Stimulated activated CD4-positive, alpha-beta T cell treated with anti-CD3 and anti-CD28 coated beads, Interleukin-12 subunit alpha, Interleukin-12 subunit beta, amount 100 ng/mL, for 24 hours (primary cell): ENCODE measurements at regions not wholly inside any gene's neighbourhood (a gene's known extent, or its start where the extent isn't known, plus 50 kb on each side); places are given as distances from the start of the nearest gene placed in this dataset.

Source experiments
- DNase-seq, 2 experiments: peaks; one replicate each; pipeline ENCODE4 v3.0.0-alpha.2; 2020; ENCODE audit warnings: low read depth in 2 of 2

DNA sequence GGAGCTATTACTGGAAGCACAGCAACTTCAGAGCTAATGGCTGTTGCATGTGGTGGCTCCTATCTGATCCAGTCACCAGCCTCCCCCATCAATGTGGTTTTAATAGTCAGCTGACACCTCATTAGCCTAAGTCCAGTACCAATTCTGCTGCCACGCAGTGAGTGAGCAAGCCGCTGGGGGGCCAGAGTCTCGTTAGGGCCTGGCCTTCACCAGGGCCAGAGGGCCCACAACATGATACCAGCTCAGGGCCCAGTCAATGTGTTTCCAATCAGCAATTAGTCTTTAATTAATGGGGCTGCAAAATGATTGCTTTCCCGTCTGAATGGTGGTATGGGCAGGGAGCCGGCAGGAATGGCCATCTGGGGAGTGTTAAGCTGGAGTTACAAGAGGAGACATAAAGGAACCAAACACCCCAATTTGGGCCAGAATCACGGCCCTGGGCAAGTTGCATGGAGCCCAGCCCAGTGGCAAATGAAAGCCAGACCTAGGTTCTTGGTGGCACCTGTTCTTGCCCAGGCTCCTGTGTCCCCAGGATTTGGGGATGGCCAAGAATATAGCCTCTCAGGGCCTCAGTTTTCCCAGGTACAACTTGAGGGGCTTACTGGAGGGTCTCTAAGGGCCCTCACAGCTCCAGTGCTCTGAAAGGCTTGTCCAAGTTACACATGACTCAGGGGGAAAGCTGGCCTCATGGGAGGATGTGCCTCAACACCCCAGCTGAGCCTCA is 119.2 kb downstream of the EFNB1 start:
- no peak for DNase-seq

DNA sequence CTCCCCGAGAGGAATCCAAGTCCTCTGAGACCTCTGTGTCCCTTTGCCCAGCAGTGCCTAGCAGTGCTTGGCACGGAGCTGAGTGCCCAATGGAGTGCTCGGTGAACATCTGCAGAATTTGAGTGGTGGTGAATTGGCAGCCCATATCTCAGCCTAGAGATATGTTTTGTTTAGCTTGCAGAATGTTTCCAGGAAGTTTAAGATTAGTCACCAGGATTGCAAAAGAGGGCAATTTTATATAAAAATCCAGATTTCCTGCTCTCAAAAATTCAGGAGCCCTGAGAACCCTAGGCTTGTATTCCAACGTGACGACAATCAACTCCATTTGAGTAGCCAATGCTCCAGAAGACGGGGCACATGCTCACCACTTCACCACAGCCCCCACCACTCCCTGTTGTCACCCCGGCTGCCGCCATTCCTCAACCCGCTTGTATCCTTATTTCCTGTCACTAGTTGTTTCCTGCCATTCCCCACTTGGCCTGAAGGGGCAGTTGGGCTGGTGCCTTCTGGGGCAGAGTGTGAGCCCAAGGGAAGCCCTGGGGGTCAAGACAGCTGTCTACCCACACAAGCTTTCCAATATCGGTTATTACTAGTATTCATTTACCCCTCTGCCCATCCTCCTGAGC is 116.9 kb downstream of the EFNB1 start:
- no peak for DNase-seq

DNA sequence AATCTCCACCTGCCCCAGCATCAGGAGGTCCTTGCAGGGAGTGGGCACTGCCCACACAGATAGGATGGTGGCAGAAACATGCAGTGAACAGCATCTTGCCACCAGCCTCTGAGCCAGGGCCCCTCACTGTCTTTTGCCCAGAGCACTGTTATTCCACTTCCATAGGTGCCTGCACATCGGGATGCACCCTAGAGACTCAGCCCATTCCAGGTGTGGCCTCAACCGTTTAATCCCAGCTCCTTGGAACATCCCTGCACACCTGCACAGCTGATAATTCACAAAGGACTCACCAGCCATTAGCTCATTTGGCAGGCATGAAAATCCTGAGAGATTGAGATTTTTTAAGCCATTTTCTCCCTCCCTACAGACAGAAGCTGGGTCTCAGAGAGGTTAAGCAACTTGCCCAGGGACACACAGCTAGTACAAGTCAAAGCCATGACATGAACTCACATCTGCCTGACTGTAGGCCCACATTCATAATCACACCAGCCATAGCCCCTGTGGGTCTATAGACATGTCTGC is 116.3 kb downstream of the EFNB1 start:
- no peak for DNase-seq

DNA sequence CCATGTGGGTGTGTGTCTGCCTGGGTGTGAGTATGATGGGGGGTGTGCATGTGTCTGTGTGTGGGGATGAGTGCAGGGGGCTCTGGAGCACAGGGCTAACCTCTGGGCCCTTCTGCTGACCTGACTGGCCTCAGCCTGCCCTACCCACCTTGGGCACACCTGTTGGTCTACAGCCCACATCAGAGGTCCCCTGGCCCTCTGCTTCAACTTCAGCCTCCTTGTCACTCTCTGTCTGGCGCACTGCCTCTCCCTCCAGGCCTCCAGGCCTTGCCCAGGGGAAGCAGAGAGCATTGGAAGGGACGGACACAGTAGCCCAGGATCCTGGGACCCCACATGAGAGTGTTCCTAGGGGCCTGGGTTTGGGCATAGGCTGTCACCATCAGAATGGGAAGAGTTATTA is 115.4 kb downstream of the EFNB1 start:
- DNase-seq, result no peak

DNA sequence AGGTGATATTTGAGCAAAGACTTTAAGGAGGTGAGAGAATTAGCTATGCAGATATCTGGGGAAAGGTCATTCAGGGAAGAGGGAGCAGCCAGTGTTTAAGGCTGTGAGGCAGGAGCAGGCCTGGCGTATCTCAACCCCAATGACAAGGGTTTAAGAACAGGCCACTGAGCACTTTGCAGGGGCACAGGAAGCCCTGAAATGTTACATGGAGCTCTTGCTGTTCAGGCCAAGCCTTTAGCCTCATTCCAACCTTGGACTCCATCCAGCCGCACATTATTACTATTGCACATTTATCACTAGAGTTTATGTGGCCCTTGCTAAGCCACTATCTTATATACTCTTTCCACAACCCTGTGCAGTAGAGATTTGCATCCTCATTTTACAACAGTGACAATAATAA is 114.0 kb downstream of the EFNB1 start:
- DNase-seq, result no peak

DNA sequence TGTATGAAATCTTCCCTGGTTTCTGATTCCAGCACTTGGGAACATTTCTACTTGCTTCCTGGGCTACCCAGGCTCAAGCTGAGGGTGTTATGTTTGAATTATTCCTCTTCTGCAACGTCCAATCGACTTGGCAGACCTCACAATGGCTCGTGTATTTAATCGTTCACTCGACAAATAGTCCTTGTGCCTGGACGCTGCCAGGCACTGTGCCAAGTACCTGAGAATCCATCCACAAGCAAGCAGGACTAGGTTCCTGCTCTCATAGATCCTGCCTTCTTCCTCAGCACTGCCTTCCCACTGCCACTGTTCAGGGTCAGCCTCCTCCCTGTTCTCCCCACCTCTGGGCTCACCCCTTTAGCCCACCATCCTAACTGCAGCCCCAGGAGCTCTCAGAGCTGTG is 113.3 kb downstream of the EFNB1 start:
- no peak for DNase-seq

DNA sequence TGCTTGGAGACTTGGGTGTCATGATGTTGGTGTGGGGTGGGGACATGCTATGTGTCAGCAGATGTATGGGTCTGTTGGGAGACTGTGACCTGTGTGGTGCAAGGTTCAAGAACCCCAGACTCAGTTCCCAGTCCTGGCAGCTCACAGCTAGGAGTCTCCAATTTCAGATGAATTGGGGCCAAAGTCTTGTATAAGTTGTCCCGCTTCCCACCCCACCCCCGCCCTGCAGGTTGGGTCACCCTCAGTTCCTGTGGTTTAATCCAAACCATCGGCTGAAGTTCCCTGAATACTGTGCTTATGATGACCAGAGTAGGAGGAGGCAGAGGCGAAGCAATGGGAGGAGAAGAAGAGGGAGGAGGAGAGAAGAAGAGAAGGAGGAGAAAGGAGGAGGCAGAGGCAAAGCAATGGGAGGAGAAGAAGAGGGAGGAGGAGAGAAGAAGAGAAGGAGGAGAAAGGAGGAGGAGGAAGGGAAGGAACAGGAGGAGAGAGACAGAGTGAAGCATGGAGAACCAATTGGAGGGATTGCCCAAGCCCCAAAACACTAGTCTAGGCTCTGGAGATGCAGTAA is 112.6 kb downstream of the EFNB1 start:
- DNase-seq, result no peak

DNA sequence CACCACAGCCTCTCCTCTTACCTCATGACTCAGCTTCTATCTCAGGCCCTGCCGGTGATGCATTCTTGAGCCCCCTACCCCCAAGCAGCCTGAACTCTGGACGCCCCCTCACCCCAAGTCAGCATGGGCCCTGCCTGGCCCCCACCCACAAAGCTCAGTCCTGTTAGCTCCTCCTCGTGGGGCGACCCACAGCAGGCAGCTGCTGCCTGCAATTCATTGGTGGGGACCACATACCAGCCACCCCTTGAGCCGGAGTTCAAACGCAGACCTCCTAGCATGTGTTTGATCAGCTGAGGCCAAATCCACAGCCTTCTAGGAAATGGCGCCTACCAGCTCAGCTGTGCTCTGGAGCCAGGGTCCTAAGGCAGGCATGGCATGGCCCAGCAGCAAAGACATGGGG is 111.8 kb downstream of the EFNB1 start:
- DNase-seq, result no peak

DNA sequence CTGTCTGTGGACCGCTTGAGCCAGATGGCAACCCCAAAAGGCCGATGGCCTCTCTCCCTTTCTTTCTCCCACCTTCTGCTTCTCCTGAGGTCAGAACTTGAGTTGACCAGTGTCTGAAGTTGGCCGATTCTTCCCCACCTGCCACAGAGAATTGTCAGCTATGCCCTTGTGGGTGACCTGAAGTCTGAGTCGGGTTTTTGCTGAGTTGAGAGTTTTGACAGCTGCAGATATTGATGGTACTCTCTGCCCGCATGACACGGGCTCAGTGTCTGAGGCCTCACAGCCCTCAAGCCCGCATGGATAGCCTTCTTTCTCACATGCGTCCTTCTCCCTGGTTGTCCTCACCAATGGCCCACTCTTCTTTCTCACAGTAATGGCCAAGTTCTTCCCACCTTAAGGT is 111.0 kb downstream of the EFNB1 start:
- DNase-seq, result no peak

DNA sequence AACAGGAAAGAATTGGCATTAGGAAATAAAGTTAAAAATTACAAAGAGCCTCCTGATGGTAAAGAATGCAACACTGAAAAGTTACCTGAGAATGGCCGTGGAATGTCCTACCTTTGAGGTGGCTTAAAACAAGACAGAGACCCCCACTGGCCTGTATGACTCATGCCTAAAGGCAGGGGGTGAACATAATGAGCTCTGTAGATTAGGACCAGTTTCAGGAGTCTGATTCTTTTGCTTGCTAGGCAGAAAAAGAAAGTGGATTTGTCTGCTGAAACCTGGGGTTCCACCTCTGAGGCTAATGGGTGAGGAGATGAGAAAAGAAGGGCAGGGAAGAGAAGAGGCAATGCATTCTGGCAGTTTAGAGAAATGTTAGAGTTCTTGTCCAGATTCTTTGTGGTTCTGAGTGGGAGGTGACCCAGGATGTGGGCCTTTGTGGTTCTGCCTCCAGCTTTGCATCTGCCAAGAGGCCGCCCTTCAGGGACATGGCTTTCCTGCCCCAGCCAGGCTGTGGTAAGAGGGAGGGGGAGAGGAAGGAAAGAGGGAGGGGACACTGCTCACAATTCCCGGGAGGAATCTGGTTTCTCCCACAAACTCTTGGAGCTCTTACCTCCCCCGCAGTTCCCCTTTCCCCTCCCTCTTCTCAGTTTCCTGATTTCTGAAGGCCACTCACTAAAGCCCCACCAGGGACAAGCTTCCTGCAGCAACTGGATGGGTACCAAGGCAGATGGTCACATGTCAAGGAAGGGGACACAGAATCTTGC is 109.6 kb downstream of the EFNB1 start:
- no peak for DNase-seq

DNA sequence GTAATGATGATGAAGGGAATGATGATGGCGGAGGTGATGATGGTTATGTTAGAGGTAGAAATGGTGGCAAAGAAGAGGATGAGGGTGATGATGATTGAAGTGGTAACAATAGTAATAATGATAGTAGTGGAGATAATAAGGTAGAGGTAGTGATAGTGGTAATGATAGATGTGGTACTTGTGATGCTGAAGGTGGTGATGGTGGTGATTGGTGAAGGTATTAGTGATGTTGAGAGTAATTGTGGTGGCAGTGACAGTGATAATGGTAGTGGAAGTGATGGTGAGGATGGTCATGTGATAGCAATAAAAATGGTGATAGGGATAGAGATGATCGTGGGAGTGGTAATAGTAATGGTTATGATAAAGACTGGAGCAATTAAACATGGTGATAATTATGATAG is 108.8 kb downstream of the EFNB1 start:
- no peak for DNase-seq

DNA sequence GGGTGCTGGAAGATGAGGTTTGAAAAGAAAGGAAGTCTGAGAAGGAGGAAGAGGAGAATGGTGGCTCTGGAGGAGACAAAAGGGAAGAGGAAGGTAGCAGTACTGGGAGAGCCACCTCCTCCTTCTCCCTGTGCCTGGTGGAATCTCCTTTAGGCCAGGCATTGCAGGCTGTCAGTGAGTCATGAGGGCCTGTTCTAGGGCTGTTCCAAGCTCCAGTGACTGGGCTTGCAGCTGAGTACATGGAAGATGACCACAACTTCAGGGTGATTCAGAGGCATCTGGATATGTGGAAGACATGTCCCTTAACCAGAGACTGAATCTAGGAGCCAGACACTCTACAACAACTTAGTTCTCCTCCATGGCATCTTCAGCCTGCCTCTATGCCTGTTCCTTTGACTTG is 107.8 kb downstream of the EFNB1 start:
- no peak for DNase-seq

DNA sequence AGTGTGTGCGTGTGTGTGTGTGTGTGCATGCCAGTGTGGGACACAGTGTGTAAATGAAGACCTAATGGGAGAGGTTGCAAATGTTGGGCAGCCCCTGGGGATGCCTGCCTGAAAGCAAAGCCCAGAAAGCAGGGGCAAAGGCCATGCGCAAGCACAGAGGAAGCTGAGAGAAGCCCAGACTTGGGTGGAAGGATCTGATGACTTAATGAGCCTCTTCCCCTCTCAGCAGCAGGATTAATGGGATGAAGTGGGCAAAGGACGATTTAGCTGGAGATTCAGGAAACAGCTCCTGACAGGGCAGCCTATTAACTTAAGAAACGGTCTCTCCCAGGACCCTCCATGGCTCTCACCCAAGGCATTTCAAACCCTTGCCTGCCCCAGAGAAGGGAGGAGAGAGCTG is 107.3 kb downstream of the EFNB1 start:
- DNase-seq, result no peak

DNA sequence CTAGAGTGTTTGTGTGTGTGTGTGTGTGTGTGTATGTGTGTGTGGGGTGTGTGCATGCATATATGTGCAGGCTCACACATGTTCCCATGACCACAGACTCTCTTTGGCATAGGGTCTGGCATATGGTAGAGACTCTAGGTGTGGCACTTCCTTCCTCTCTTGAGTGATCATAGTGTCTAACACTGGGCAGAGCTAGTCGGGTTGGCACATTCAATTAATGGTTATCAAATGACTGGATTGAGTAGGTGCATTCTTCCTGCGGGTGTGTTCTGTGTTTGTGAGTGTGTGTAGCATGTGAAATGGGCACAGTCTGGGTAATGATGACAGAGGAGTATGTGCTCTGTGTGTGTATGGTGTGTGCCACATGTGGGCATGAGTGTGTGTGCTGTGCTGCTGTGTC is 106.5 kb downstream of the EFNB1 start:
- DNase-seq, result no peak

DNA sequence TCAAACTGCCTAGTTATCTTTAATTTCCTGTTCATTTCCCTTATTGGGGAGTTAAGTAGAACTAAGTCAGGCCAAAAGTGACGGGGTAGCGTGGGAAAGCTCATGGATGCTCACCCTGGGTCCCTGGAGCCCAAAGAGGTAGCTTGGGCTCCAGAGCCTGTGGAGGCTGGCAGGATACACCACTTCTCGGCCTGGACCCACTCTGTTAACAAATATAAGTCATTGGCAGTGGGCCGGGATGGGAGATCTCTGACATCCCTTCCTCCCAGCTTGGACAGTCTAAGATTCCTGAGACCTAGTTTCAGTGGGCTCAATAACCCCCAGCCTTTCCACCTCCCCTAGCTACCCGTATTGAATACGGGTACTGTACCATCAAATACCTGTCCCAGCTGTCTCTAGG is 106.1 kb downstream of the EFNB1 start:
- no peak for DNase-seq

DNA sequence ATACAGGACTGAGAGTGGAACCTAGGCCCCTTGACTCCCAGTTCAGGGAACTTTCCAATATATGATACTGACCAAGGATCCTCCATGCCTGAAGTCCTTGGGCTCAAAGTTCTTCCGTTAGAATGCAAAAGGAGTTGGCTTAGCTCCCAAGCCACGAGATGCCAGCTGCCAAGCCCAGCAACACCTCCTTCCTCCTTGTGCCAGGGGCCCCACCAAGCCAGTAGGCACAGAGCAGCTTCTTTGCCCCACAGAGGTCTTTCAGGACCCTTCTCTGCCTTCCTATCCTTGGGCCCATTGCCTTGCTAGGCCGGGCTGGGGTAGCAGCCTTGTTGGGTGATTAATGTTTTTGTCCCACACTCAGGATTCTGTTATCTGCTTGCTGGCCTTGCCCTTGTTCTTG is 105.6 kb downstream of the EFNB1 start:
- DNase-seq, result no peak

DNA sequence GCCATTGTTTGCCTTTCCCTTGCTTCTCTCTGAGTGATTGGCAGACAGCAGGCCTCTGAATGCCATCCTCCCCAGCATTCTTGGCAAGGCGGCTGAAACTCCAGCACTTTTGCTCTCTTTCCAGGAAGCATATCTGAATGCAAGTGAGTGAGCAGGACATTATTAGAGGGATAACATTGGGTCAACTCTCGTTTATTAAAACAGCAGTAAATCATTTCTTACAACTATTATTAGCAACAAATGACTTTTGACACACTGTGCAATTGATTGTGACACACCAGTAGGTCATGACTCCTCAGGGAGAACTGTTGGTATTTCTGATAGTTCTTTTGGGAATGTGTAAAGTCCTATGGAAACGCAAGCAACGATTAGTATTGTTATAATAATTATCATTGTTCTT is 103.8 kb downstream of the EFNB1 start:
- DNase-seq, result no peak

DNA sequence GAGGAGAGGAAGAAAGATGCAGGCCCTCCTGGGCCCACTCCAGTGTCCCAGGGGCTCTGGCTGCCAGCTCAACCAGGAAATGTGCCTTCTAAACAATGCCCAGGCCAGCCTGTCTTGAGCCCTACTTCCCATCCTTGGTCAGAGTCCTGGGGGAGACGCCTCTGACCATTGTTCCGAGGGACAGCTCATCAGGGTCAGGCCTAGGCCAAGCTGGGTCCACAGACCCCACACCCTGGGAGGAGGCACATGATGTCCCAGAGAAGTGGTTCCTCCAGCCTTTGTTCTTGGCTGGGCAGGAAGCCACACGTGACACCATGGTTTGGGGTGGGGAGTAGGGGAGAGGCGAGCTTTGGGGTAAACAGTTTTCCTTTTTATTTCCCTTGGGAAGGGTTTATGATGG is 102.5 kb downstream of the EFNB1 start:
- DNase-seq, result no peak

DNA sequence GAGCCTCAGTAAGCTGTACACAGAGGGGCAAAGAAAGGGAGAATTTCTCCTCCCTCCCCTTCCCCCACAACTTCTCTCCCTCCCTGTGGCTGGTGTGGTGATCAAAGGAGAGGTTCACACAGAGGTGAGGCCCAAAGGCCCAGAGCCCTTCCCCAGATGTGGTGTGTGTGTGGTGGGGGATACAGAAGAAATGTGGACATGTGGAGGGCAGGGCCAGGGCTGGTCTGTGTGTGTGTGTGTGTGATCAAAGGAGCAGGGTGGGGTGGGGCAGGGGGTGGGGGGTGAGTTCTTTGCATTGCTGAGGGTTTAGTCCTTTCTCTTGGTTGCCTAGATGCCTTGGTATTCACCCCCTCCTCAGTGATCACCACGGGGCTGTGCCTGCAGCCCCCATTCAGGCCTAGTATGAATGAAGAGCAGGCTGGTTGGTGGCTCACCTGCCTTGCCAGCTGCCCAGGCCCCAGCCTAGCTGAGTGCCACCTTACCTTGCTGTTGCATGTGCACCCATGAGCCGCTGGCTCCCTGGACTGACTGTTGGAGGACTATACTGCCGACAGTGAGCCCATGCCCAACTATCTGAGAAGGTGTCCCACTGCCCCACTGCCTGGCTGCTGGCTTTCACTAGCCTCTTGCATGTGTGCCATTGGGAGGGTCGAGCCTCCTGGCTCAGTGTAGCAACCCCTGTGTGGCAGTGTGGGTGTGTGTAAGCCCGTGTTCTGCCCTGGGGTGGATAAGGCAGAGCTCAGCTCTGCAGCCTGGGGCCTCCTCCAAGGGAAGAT is 101.9 kb downstream of the EFNB1 start:
- DNase-seq, result no peak

DNA sequence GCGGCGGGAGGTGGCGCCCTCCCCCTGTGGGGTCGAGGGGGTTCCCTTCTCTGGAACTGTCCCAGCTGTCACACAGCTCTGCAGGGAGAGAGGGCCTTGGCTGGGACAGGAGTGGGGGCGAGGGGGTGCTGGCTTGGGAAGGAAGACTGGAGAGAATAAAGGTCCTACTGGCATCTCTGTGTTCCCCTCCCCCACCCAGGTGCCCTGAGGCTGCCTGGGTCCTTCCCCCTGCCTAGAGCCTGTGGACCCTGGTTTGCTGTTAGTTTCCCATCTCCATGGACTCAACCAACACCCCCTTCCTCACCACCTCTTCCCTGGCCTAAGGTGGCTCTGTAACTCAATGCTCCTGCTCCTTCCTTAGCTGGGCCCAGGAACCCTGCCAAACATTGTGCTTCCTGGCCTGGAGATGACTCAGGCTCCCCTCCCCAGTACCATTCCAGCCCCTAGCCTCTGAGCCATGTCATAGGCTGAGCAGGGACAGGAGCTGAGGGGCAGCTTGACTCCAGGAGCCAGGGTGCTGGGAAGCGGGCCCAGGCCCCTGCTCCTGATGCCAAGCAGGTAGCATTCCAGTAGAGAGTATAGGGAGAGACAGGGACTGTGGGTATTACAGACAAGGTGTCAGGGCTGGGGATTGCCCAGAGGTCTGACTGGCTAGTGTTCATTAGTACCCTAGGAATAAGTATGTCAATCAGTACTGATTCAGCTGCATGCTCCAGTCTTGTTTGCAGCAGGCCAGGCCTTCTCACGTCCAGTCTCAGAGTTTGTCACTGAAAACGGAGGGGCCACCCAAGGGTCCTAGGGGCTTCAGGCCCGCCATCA is 100.7 kb downstream of the EFNB1 start:
- DNase-seq, result no peak

DNA sequence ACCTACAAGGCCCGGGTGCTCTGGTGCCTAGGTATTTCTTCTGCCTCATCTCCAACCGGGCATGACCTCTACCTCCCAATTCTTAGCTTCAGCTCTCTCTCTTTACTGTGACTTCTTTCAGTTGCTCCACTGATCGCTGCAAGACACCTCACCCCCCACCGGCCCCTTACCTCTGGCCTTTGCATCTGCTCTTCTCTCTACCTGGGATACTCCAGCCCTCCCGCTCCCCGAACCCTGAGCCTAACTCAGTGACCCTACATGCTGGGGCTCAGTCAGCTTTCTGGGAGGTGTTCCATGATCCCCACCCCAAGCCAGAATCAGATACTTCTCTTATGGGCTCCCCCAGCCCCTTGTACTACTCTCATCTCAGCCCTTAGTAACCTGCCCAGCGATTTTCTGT is 99.6 kb downstream of the EFNB1 start:
- DNase-seq, result no peak
